ENCODE measurements at regions not wholly inside any gene's neighbourhood (a gene's known extent, or its start where the extent isn't known, plus 50 kb on each side); places are given as distances from the start of the nearest gene placed in this dataset.

- TF ChIP-seq, protein P1, sequence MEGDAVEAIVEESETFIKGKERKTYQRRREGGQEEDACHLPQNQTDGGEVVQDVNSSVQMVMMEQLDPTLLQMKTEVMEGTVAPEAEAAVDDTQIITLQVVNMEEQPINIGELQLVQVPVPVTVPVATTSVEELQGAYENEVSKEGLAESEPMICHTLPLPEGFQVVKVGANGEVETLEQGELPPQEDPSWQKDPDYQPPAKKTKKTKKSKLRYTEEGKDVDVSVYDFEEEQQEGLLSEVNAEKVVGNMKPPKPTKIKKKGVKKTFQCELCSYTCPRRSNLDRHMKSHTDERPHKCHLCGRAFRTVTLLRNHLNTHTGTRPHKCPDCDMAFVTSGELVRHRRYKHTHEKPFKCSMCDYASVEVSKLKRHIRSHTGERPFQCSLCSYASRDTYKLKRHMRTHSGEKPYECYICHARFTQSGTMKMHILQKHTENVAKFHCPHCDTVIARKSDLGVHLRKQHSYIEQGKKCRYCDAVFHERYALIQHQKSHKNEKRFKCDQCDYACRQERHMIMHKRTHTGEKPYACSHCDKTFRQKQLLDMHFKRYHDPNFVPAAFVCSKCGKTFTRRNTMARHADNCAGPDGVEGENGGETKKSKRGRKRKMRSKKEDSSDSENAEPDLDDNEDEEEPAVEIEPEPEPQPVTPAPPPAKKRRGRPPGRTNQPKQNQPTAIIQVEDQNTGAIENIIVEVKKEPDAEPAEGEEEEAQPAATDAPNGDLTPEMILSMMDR (IDR thresholded peaks at IDR 0.05; ENCODE audit: low read depth, low read length), result no peak
- no peak for TF ChIP-seq EZH2phosphoT487 (IDR thresholded peaks at IDR 0.05; ENCODE audit: low read depth)
Measured at GRCh38 chr7:22601812-22602565, 102.0 kb upstream of the STEAP1B start.

All from OCI-LY3 (cell line).